Activated T-cell treated with anti-CD3 and anti-CD28 coated beads, Interleukin-2, amount 50 U/mL, for 72 hours (primary cell): ENCODE measurements at regions not wholly inside any gene's neighbourhood (a gene's known extent, or its start where the extent isn't known, plus 50 kb on each side); places are given as distances from the start of the nearest gene placed in this dataset.
"Not testable (repeated sequence)": the region's sequence is repeated elsewhere in the genome, so short reads cannot be mapped to it uniquely, and the experiment has no call there.

Experiments used
- ATAC-seq, 2 donors: fragments of 150-1000 bp; cut with Tn5 transposase; replicated peaks in 1 of 2; 2 replicates each; pipeline ENCODE4 v1.10.0; 2021; ENCODE audit warnings: moderate library complexity in 2 of 2, mild to moderate bottlenecking in 1 of 2
- DNase-seq, 2 donors: peaks; one replicate each; pipeline ENCODE4 v3.0.0; 2021 to 2022; ENCODE audit warnings: mixed read lengths in 1 of 2
- H3K27ac Mint-ChIP-seq: one replicate; pipeline ENCODE4 v1.8.0; 2022; ENCODE audit warnings: mild to moderate bottlenecking, moderate library complexity, mixed read lengths
- H3K27me3 Mint-ChIP-seq: one replicate; pipeline ENCODE4 v1.8.0; 2022; ENCODE audit warnings: low read depth, mixed read lengths
- H3K36me3 Mint-ChIP-seq, 2 donors: one replicate each; pipeline ENCODE4 v1.8.0; 2022; ENCODE audit warnings: mixed read lengths in 2 of 2, mild to moderate bottlenecking in 1 of 2; ENCODE audit not compliant: insufficient read depth in 2 of 2
- H3K4me1 Mint-ChIP-seq: one replicate; pipeline ENCODE4 v1.8.0; 2022; ENCODE audit warnings: low read depth, mixed read lengths
- H3K4me3 Mint-ChIP-seq, 2 donors: one replicate each; pipeline ENCODE4 v1.8.0; 2022; ENCODE audit warnings: mild to moderate bottlenecking in 2 of 2, mixed read lengths in 2 of 2, moderate library complexity in 2 of 2
- H3K9me3 Mint-ChIP-seq, 2 donors: one replicate each; pipeline ENCODE4 v1.8.0; 2022; ENCODE audit warnings: mixed read lengths in 2 of 2

DNA sequence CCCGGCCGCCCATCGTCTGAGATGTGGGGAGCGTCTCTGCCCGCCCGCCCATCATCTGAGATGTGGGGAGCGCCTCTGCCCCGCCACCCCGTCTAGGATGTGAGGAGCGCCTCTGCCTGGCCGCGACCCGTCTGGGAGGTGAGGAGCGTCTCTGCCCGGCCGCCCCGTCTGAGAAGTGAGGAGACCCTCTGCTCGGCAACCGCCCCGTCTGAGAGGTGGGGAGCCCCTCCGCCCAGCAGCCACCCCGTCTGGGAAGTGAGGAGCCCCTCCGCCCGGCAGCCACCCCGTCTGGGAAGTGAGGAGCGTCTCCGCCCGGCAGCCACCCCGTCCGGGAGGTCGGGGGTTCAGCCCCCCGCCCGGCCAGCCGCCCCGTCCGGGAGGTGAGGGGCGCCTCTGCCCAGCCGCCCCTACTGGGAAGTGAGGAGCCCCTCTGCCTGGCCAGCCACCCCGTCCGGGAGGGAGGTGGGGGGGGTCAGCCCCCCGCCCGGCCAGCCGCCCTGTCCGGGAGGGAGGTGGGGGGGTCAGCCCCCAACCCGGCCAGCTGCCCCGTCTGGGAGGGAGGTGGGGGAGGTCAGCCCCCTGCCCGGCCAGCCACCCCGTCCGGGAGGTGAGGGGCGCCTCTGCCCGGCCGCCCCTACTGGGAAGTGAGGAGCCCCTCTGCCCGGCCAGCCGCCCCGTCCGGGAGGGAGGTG lies 54.9 kb upstream of the CACHD1 start:
- H3K27me3 Mint-ChIP-seq, H3K4me1 Mint-ChIP-seq, H3K9me3 Mint-ChIP-seq, H3K4me3 Mint-ChIP-seq, DNase-seq, ATAC-seq, H3K36me3 Mint-ChIP-seq, H3K27ac Mint-ChIP-seq: not testable (repeated sequence)

DNA sequence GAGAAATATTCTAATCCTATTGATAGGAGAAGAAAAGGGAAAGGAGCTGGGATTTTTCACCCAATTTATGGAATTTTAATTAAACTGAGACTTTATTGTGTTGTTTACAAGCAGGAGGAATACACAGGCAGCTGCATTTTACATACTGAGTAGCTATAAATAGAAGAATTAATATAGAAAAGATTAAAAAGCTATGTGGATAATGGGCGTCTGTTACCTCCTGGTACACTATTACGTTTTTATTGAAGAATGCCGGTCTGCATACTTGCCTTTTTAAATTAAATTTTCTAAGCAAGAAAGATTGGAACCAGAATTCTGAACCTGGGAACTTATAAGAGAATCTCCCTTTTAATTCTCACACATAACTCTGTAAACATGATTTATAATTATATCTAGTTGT lies 52.1 kb upstream of the CACHD1 start:
- Mint-ChIP-seq H3K4me3 (no peak overlapping the region), H3K27me3 (no peaks in the 10 kb centered on the region), H3K27ac (no peak overlapping the region), H3K36me3 (no peaks in the 10 kb centered on the region), H3K9me3 (no peaks in the 10 kb centered on the region), H3K4me1 (no peaks in the 10 kb centered on the region)
- no peak for DNase-seq
- no peak for ATAC-seq
